ENCODE measurements at regions not wholly inside any gene's neighbourhood (a gene's known extent, or its start where the extent isn't known, plus 50 kb on each side); places are given as distances from the start of the nearest gene placed in this dataset.

- TF ChIP-seq POLR2AphosphoS5 (IDR thresholded peaks at IDR 0.05; ENCODE audit: low read depth, low read length) (no peak), CTCF (IDR thresholded peaks at IDR 0.05) (no peak), REST (IDR thresholded peaks at IDR 0.05; ENCODE audit: insufficient read depth in 1 of 2, low read depth in 2 of 2, low read length in 1 of 2) (no peak), SIN3A (IDR thresholded peaks at IDR 0.05; ENCODE audit: borderline replicate concordance, insufficient read depth, low read depth, low read length) (no peak)
Measured at GRCh38 chr7:28330384-28331070, 81.8 kb upstream of the CREB5 start.

Measured in Panc1 (cell line).